CD4-positive, alpha-beta memory T cell (primary cell): ENCODE measurements at regions not wholly inside any gene's neighbourhood (a gene's known extent, or its start where the extent isn't known, plus 50 kb on each side); places are given as distances from the start of the nearest gene placed in this dataset.

ENCODE experiments used
- CTCF ChIA-PET: fragments of 350-600 bp; sonication (Branson Sonifier 250); formaldehyde crosslinking; loops from one replicate; lab custom pipeline; 2021; ENCODE audit warnings: inconsistent platforms; ENCODE audit not compliant: partially characterized antibody; lab: Charles Lee
- POLR2A ChIA-PET: fragments of 350-600 bp; sonication (Branson Sonifier 250); formaldehyde crosslinking; loops from one replicate; lab custom pipeline; 2021; ENCODE audit not compliant: partially characterized antibody; lab: Charles Lee
- DNase-seq, 5 donors: peaks; one replicate each; pipeline versions ENCODE4 v3.0.0 to v3.0.0-alpha.2; 2020 to 2022; ENCODE audit warnings: mixed read lengths in 1 of 5
- H3K27ac ChIP-seq: one replicate; pipeline ENCODE4 v1.7.0; 2013; ENCODE audit warnings: low read depth, low read length
- H3K27me3 ChIP-seq: 2 replicates; pipeline ENCODE4 v1.7.0; 2013; ENCODE audit warnings: mild to moderate bottlenecking, low read length, moderate library complexity; ENCODE audit not compliant: insufficient read depth
- H3K36me3 ChIP-seq: 2 replicates; pipeline ENCODE4 v1.7.0; 2013; ENCODE audit warnings: mild to moderate bottlenecking, low read length, moderate library complexity; ENCODE audit not compliant: insufficient read depth
- H3K4me1 ChIP-seq: 2 replicates; pipeline ENCODE4 v1.7.0; 2013; ENCODE audit warnings: mild to moderate bottlenecking, low read length, moderate library complexity; ENCODE audit not compliant: insufficient read depth
- H3K4me3 ChIP-seq, 2 donors: one replicate each; pipeline ENCODE4 v1.7.0; 2013; ENCODE audit warnings: low read length in 2 of 2, mild to moderate bottlenecking in 1 of 2
- H3K9me3 ChIP-seq, 2 donors: one replicate each; pipeline ENCODE4 v1.7.0; 2013; ENCODE audit warnings: low read length in 2 of 2, control low read depth in 1 of 2; ENCODE audit not compliant: control insufficient read depth in 1 of 2
- H3K27ac Mint-ChIP-seq, 7 donors: one replicate each; pipeline ENCODE4 v1.8.0; 2020 to 2021; ENCODE audit warnings: mixed read lengths in 7 of 7, mild to moderate bottlenecking in 6 of 7, inconsistent platforms in 3 of 7, moderate library complexity in 3 of 7
- H3K27me3 Mint-ChIP-seq, 2 donors: one replicate each; pipeline ENCODE4 v1.8.0; 2020 to 2021; ENCODE audit warnings: mixed read lengths in 2 of 2
- H3K36me3 Mint-ChIP-seq, 2 donors: one replicate each; pipeline ENCODE4 v1.8.0; 2020 to 2021; ENCODE audit warnings: mixed read lengths in 2 of 2, inconsistent platforms in 1 of 2, mild to moderate bottlenecking in 1 of 2
- H3K4me1 Mint-ChIP-seq, 4 donors: one replicate each; pipeline ENCODE4 v1.8.0; 2020 to 2021; ENCODE audit warnings: mixed read lengths in 4 of 4, mild to moderate bottlenecking in 1 of 4
- H3K4me3 Mint-ChIP-seq, 8 donors: one replicate each; pipeline ENCODE4 v1.8.0; 2020 to 2021; ENCODE audit warnings: mixed read lengths in 8 of 8, mild to moderate bottlenecking in 7 of 8, moderate library complexity in 6 of 8, inconsistent platforms in 3 of 8
- H3K9me3 Mint-ChIP-seq, 8 donors: one replicate each; pipeline ENCODE4 v1.8.0; 2020 to 2021; ENCODE audit warnings: mixed read lengths in 8 of 8, mild to moderate bottlenecking in 5 of 8, inconsistent platforms in 3 of 8, moderate library complexity in 1 of 8
- intact Hi-C: fragments of 100-400 bp; cut with micrococcal nuclease; formaldehyde crosslinking; loops from one replicate; pipeline ENCODE4 v1.15.1; 2023

GRCh38 chr3:78347176-78347575 is 1307.3 kb downstream of the ROBO2 start:
- H3K4me3 ChIP-seq = no peak overlapping the region
- no peak for DNase-seq
- H3K36me3 ChIP-seq = no peaks in the 10 kb centered on the region
- H3K27me3 ChIP-seq = no peaks in the 10 kb centered on the region
- H3K4me3 Mint-ChIP-seq = no peak overlapping the region
- CTCF ChIA-PET = no interaction called here
- H3K27ac Mint-ChIP-seq = no peak overlapping the region
- no peak overlapping the region for H3K27ac ChIP-seq
- H3K4me1 ChIP-seq = no peaks in the 10 kb centered on the region
- peaks cover 0 to 16% (median 8%) of the 10 kb centered on the region in 8 donors for H3K9me3 Mint-ChIP-seq
- H3K9me3 ChIP-seq = no peaks in the 10 kb centered on the region
- no peaks in the 10 kb centered on the region for H3K27me3 Mint-ChIP-seq
- intact Hi-C loops = no loop called here
- H3K4me1 Mint-ChIP-seq = no peaks in the 10 kb centered on the region
- POLR2A ChIA-PET = no interaction called here
- no peaks in the 10 kb centered on the region for H3K36me3 Mint-ChIP-seq

- no peaks in the 10 kb centered on the region for H3K9me3 ChIP-seq
- CTCF ChIA-PET = no interaction called here
- POLR2A ChIA-PET = no interaction called here
- Mint-ChIP-seq H3K4me3 (no peak overlapping the region), H3K9me3 (peaks cover 0 to 22% (median 6%) of the 10 kb centered on the region in 8 donors), H3K36me3 (no peaks in the 10 kb centered on the region), H3K27ac (no peak overlapping the region), H3K27me3 (no peaks in the 10 kb centered on the region), H3K4me1 (no peaks in the 10 kb centered on the region)
- H3K27ac ChIP-seq = no peak overlapping the region
- H3K4me1 ChIP-seq = no peaks in the 10 kb centered on the region
- DNase-seq = no peak
- intact Hi-C loops = no loop called here
- no peak overlapping the region for H3K4me3 ChIP-seq
- no peaks in the 10 kb centered on the region for H3K27me3 ChIP-seq
- no peaks in the 10 kb centered on the region for H3K36me3 ChIP-seq
Observed at GRCh38 chr3:78348664-78349063, 1308.8 kb downstream of the ROBO2 start.

- Histone ChIP-seq H3K4me1 (no peaks in the 10 kb centered on the region), H3K4me3 (no peak overlapping the region), H3K27me3 (no peaks in the 10 kb centered on the region), H3K36me3 (no peaks in the 10 kb centered on the region), H3K27ac (no peak overlapping the region), H3K9me3 (no peaks in the 10 kb centered on the region)
- H3K36me3 Mint-ChIP-seq = no peaks in the 10 kb centered on the region
- H3K27ac Mint-ChIP-seq = no peak overlapping the region
- no peak for DNase-seq
- peaks cover 0 to 20% (median 4%) of the 10 kb centered on the region in 8 donors for H3K9me3 Mint-ChIP-seq
- no peaks in the 10 kb centered on the region for H3K27me3 Mint-ChIP-seq
- POLR2A ChIA-PET = no interaction called here
- intact Hi-C loops = no loop called here
- H3K4me3 Mint-ChIP-seq = no peak overlapping the region
- CTCF ChIA-PET = no interaction called here
- H3K4me1 Mint-ChIP-seq = no peaks in the 10 kb centered on the region
Observed at GRCh38 chr3:78349571-78349970, 1309.7 kb downstream of the ROBO2 start.

- intact Hi-C loops = no loop called here
- Mint-ChIP-seq H3K4me1 (no peaks in the 10 kb centered on the region), H3K4me3 (no peak overlapping the region), H3K9me3 (peaks cover 0 to 20% (median 7%) of the 10 kb centered on the region in 8 donors), H3K27me3 (no peaks in the 10 kb centered on the region), H3K27ac (no peak overlapping the region), H3K36me3 (no peaks in the 10 kb centered on the region)
- POLR2A ChIA-PET = no interaction called here
- CTCF ChIA-PET = no interaction called here
- H3K36me3 ChIP-seq = no peaks in the 10 kb centered on the region
- H3K9me3 ChIP-seq = no peaks in the 10 kb centered on the region
- DNase-seq = no peak
- no peaks in the 10 kb centered on the region for H3K4me1 ChIP-seq
- H3K27ac ChIP-seq = no peak overlapping the region
- no peaks in the 10 kb centered on the region for H3K27me3 ChIP-seq
- no peak overlapping the region for H3K4me3 ChIP-seq
Observed at GRCh38 chr3:78351334-78351733, 1311.4 kb downstream of the ROBO2 start.

GRCh38 chr3:78353231-78353630 is 1313.3 kb downstream of the ROBO2 start:
- no peak overlapping the region for H3K27ac Mint-ChIP-seq

GRCh38 chr3:78360849-78361248 is 1321.0 kb downstream of the ROBO2 start:
- no peaks in the 10 kb centered on the region for H3K4me1 Mint-ChIP-seq
- Histone ChIP-seq H3K4me1 (no peaks in the 10 kb centered on the region), H3K9me3 (peaks cover 0 to 3% of the 10 kb centered on the region in 2 donors), H3K27me3 (no peaks in the 10 kb centered on the region), H3K27ac (no peak overlapping the region), H3K4me3 (no peak overlapping the region), H3K36me3 (no peaks in the 10 kb centered on the region)
- intact Hi-C loops = no loop called here
- no peak overlapping the region for H3K27ac Mint-ChIP-seq
- ChIA-PET CTCF (no interaction called here), POLR2A (no interaction called here)
- no peak for DNase-seq
- no peaks in the 10 kb centered on the region for H3K27me3 Mint-ChIP-seq
- H3K9me3 Mint-ChIP-seq = peaks cover 3 to 20% (median 10%) of the 10 kb centered on the region in 8 donors
- H3K36me3 Mint-ChIP-seq = no peaks in the 10 kb centered on the region
- H3K4me3 Mint-ChIP-seq = no peak overlapping the region

More at GRCh38 chr3:78353231-78353630, 1313.3 kb downstream of the ROBO2 start:
- Mint-ChIP-seq H3K9me3 (peaks cover 0 to 17% (median 8%) of the 10 kb centered on the region in 8 donors), H3K36me3 (no peaks in the 10 kb centered on the region), H3K27me3 (no peaks in the 10 kb centered on the region), H3K4me1 (no peaks in the 10 kb centered on the region), H3K4me3 (no peak overlapping the region)
- H3K4me3 ChIP-seq = no peak overlapping the region
- no peaks in the 10 kb centered on the region for H3K9me3 ChIP-seq
- DNase-seq = no peak
- intact Hi-C loops = no loop called here
- CTCF ChIA-PET = no interaction called here
- no peaks in the 10 kb centered on the region for H3K36me3 ChIP-seq
- H3K27me3 ChIP-seq = no peaks in the 10 kb centered on the region
- no peaks in the 10 kb centered on the region for H3K4me1 ChIP-seq
- no peak overlapping the region for H3K27ac ChIP-seq
- POLR2A ChIA-PET = no interaction called here

GRCh38 chr3:78368636-78369345 is 1328.9 kb downstream of the ROBO2 start:
- CTCF ChIA-PET = no interaction called here

More at GRCh38 chr3:78368636-78369345, 1328.9 kb downstream of the ROBO2 start:
- Histone ChIP-seq H3K9me3 (peaks cover 0 to 3% of the 10 kb centered on the region in 2 donors), H3K27ac (no peak overlapping the region), H3K36me3 (no peaks in the 10 kb centered on the region), H3K4me3 (no peak overlapping the region), H3K4me1 (no peaks in the 10 kb centered on the region), H3K27me3 (no peaks in the 10 kb centered on the region)
- no peak overlapping the region for H3K4me3 Mint-ChIP-seq
- intact Hi-C loops = no loop called here
- no peaks in the 10 kb centered on the region for H3K27me3 Mint-ChIP-seq
- POLR2A ChIA-PET = no interaction called here
- H3K9me3 Mint-ChIP-seq = peaks cover 0 to 24% (median 8%) of the 10 kb centered on the region in 8 donors
- no peak overlapping the region for H3K27ac Mint-ChIP-seq
- H3K4me1 Mint-ChIP-seq = no peaks in the 10 kb centered on the region
- DNase-seq = no peak
- no peaks in the 10 kb centered on the region for H3K36me3 Mint-ChIP-seq
